HG02840 (cell line): ENCODE measurements at regions not wholly inside any gene's neighbourhood (a gene's known extent, or its start where the extent isn't known, plus 50 kb on each side); places are given as distances from the start of the nearest gene placed in this dataset.

Source experiments
- ATAC-seq: cut with Tn5 transposase; IDR thresholded peaks from one replicate; pipeline ENCODE4 v1.9.1; 2021; ENCODE audit warnings: mild to moderate bottlenecking, moderate library complexity, moderate number of reproducible peaks; ENCODE audit not compliant: unreplicated experiment, low FRiP score

- no peak for ATAC-seq
Measured at GRCh38 chr1:191907121-191907520, 251.1 kb upstream of the RGS18 start.

- ATAC-seq: no peak
Measured at GRCh38 chr1:191910245-191910644, 248.0 kb upstream of the RGS18 start.

GRCh38 chr1:191912517-191912916 lies 245.7 kb upstream of the RGS18 start:
- no peak for ATAC-seq

- ATAC-seq: no peak
Measured at GRCh38 chr1:191913260-191913977, 244.8 kb upstream of the RGS18 start.

GRCh38 chr1:191929383-191929782 lies 228.9 kb upstream of the RGS18 start:
- ATAC-seq: no peak

GRCh38 chr1:191943684-191944083 lies 214.6 kb upstream of the RGS18 start:
- ATAC-seq: no peak

- no peak for ATAC-seq
Measured at GRCh38 chr1:191953526-191953925, 204.7 kb upstream of the RGS18 start.

- no peak for ATAC-seq
Measured at GRCh38 chr1:191959856-191960255, 198.4 kb upstream of the RGS18 start.

- no peak for ATAC-seq
Measured at GRCh38 chr1:191963286-191963685, 195.0 kb upstream of the RGS18 start.

GRCh38 chr1:191963781-191964455 lies 194.3 kb upstream of the RGS18 start:
- ATAC-seq: no peak

- no peak for ATAC-seq
Measured at GRCh38 chr1:191969290-191969689, 189.0 kb upstream of the RGS18 start.

- no peak for ATAC-seq
Measured at GRCh38 chr1:191970116-191970515, 188.1 kb upstream of the RGS18 start.

GRCh38 chr1:191971447-191971846 lies 186.8 kb upstream of the RGS18 start:
- ATAC-seq: no peak

GRCh38 chr1:191974004-191974403 lies 184.3 kb upstream of the RGS18 start:
- no peak for ATAC-seq

- ATAC-seq: no peak
Measured at GRCh38 chr1:191977874-191978506, 180.3 kb upstream of the RGS18 start.

- ATAC-seq: no peak
Measured at GRCh38 chr1:191984856-191985255, 173.4 kb upstream of the RGS18 start.

- ATAC-seq: no peak
Measured at GRCh38 chr1:191992118-191992517, 166.1 kb upstream of the RGS18 start.

- ATAC-seq: no peak
Measured at GRCh38 chr1:191993549-191993948, 164.7 kb upstream of the RGS18 start.

GRCh38 chr1:192002063-192002462 lies 156.2 kb upstream of the RGS18 start:
- ATAC-seq: no peak

- ATAC-seq: no peak
Measured at GRCh38 chr1:192003295-192004077, 154.8 kb upstream of the RGS18 start.

GRCh38 chr1:192005976-192006375 lies 152.3 kb upstream of the RGS18 start:
- no peak for ATAC-seq
